Natural killer cell (primary cell): ENCODE measurements at regions not wholly inside any gene's neighbourhood (a gene's known extent, or its start where the extent isn't known, plus 50 kb on each side); places are given as distances from the start of the nearest gene placed in this dataset.

Experiments
- ATAC-seq, 3 donors: fragments of 150-1000 bp in 2 of 3; fragments of 200-7000 bp in 1 of 3; cut with Tn5 transposase; 1 replicate in 1 of 3; 2 replicates in 2 of 3; pipeline ENCODE4 v1.10.0; 2021; ENCODE audit warnings: mild to moderate bottlenecking in 2 of 3, moderate library complexity in 2 of 3
- DNase-seq, 2 donors: peaks; one replicate each; pipeline versions ENCODE4 v3.0.0 to v3.0.0-alpha.2; 2013 to 2021; ENCODE audit warnings: mixed read lengths in 1 of 2
- H3K27ac ChIP-seq: one replicate; pipeline ENCODE4 v1.5.1; 2013; ENCODE audit warnings: mild to moderate bottlenecking, low read length
- H3K27me3 ChIP-seq: one replicate; pipeline ENCODE4 v1.6.1; 2013; ENCODE audit warnings: low read length; ENCODE audit not compliant: control insufficient read depth, insufficient read depth
- H3K36me3 ChIP-seq: one replicate; pipeline ENCODE4 v1.6.1; 2013; ENCODE audit warnings: low read length; ENCODE audit not compliant: control insufficient read depth, insufficient read depth
- H3K4me1 ChIP-seq: one replicate; pipeline ENCODE4 v1.6.1; 2013; ENCODE audit warnings: low read length; ENCODE audit not compliant: control insufficient read depth, insufficient read depth
- H3K4me3 ChIP-seq: one replicate; pipeline ENCODE4 v1.5.1; 2013; ENCODE audit warnings: low read length
- H3K9me3 ChIP-seq: one replicate; pipeline ENCODE4 v1.6.1; 2013; ENCODE audit warnings: low read length; ENCODE audit not compliant: control insufficient read depth, insufficient read depth
- H3K27ac Mint-ChIP-seq, 2 donors: one replicate each; pipeline ENCODE4 v1.8.0; 2022; ENCODE audit warnings: mild to moderate bottlenecking in 2 of 2, mixed read lengths in 2 of 2, moderate library complexity in 1 of 2
- H3K27me3 Mint-ChIP-seq, 2 donors: one replicate each; pipeline ENCODE4 v1.8.0; 2022; ENCODE audit warnings: low read depth in 2 of 2, mixed read lengths in 2 of 2
- H3K36me3 Mint-ChIP-seq: one replicate; pipeline ENCODE4 v1.8.0; 2022; ENCODE audit warnings: mixed read lengths
- H3K4me1 Mint-ChIP-seq, 2 donors: one replicate each; pipeline ENCODE4 v1.8.0; 2022; ENCODE audit warnings: mixed read lengths in 2 of 2
- H3K4me3 Mint-ChIP-seq: one replicate; pipeline ENCODE4 v1.8.0; 2022; ENCODE audit warnings: mild to moderate bottlenecking, moderate library complexity, mixed read lengths
- H3K9me3 Mint-ChIP-seq, 2 donors: one replicate each; pipeline ENCODE4 v1.8.0; 2022; ENCODE audit warnings: mixed read lengths in 2 of 2
- WGBS: methylation state at CpG from one replicate; pipeline ENCODE4 v1.1.7; 2013; ENCODE audit warnings: missing lambda C conversion rate; ENCODE audit not compliant: insufficient coverage; 5-methylcytosine and 5-hydroxymethylcytosine counted together
- intact Hi-C: fragments of 100-400 bp; cut with micrococcal nuclease; formaldehyde crosslinking; loops from one replicate; pipeline ENCODE4 v1.14.2; 2022
- TF ChIP-seq, protein P1 (sequence below): fragments of 200-600 bp; IDR thresholded peaks from one replicate; pipeline ENCODE4 v1.8.0; 2022; ENCODE audit warnings: antibody characterized with exemption

DNA sequence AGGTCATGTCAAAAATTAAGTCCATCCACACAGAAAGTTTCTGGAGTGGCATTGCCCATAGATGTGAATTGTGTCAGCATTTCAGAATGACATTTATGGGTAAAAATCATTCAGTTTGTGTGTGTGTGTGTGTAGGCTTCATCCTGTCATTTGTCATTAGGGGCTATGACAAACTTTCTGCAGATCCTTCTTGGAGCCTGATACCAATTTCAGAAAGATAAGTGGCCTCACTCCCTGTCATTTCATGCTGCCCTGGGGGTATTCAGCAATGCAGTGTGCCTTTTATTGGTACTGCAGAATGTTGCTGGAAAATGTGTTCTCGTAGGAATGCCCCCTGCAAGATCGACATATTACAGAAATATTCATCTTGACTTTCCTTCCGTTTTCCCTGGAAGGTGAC is 659.7 kb downstream of the NLGN4X start:
- H3K4me3 ChIP-seq = no peak overlapping the region
- no peaks in the 10 kb centered on the region for H3K4me1 ChIP-seq
- no peak overlapping the region for H3K27ac ChIP-seq
- H3K36me3 Mint-ChIP-seq = no peaks in the 10 kb centered on the region
- no peak for ATAC-seq
- H3K9me3 Mint-ChIP-seq = peaks cover 2 to 4% of the 10 kb centered on the region in 2 donors
- no peak overlapping the region for H3K27ac Mint-ChIP-seq
- TF ChIP-seq, protein P1, sequence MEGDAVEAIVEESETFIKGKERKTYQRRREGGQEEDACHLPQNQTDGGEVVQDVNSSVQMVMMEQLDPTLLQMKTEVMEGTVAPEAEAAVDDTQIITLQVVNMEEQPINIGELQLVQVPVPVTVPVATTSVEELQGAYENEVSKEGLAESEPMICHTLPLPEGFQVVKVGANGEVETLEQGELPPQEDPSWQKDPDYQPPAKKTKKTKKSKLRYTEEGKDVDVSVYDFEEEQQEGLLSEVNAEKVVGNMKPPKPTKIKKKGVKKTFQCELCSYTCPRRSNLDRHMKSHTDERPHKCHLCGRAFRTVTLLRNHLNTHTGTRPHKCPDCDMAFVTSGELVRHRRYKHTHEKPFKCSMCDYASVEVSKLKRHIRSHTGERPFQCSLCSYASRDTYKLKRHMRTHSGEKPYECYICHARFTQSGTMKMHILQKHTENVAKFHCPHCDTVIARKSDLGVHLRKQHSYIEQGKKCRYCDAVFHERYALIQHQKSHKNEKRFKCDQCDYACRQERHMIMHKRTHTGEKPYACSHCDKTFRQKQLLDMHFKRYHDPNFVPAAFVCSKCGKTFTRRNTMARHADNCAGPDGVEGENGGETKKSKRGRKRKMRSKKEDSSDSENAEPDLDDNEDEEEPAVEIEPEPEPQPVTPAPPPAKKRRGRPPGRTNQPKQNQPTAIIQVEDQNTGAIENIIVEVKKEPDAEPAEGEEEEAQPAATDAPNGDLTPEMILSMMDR = no peak
- no peaks in the 10 kb centered on the region for H3K27me3 Mint-ChIP-seq
- H3K9me3 ChIP-seq = no peaks in the 10 kb centered on the region
- no peak for DNase-seq
- H3K27me3 ChIP-seq = no peaks in the 10 kb centered on the region
- intact Hi-C loops = no loop called here
- H3K4me1 Mint-ChIP-seq = no peaks in the 10 kb centered on the region
- no peak overlapping the region for H3K4me3 Mint-ChIP-seq
- H3K36me3 ChIP-seq = no peaks in the 10 kb centered on the region
- 93% methylated on average over 2 of the region's 3 CpGs for WGBS

DNA sequence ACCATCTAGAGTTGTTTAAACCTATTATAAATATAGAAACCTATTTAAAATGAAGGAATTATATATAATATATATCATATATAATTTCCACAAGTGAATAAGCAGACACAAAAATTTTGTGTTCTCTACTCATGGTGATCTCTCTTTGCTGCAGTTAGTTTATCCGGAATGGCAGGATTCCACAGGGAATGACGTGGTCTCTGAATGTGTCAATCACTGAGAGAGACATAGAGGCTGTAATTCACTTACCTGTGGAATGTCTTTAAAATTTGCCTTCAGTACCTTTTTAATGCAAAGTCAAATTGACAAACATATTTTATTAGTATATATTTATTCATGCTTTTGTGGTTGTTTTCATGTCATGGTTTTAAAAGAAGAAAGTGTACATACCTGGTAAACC is 669.3 kb downstream of the NLGN4X start:
- no peaks in the 10 kb centered on the region for H3K4me1 Mint-ChIP-seq
- H3K9me3 ChIP-seq = no peaks in the 10 kb centered on the region
- peaks cover 7 to 18% of the 10 kb centered on the region in 2 donors for H3K9me3 Mint-ChIP-seq
- no peaks in the 10 kb centered on the region for H3K27me3 ChIP-seq
- WGBS = 100% methylated on average over 1 of the region's 2 CpGs
- H3K36me3 Mint-ChIP-seq = peaks cover 9% of the 10 kb centered on the region
- DNase-seq = no peak
- H3K4me3 ChIP-seq = no peak overlapping the region
- no peaks in the 10 kb centered on the region for H3K27me3 Mint-ChIP-seq
- ATAC-seq = no peak
- H3K27ac Mint-ChIP-seq = no peak overlapping the region
- H3K36me3 ChIP-seq = no peaks in the 10 kb centered on the region
- no peak overlapping the region for H3K27ac ChIP-seq
- no peak overlapping the region for H3K4me3 Mint-ChIP-seq
- H3K4me1 ChIP-seq = no peaks in the 10 kb centered on the region
- TF ChIP-seq, protein P1 = no peak
- intact Hi-C loops = no loop called here

DNA sequence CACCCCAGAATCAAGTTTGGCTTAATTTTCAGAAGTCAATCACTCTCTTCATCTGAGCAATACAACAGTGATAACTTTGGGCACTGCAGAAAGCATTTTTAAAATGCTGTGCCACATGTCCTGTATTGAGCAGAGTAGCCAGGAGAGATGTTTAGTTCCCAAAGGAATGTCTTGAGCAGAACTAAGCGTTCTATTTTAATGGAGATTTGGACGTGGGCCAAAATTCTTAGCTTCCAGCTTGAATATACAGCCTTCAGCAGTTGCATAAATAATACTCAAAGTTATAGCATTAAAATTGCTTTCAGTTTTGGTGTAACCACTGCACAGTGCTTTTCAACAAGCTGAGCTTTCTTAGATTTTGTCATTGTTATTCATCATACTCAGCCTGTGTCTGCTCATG is 679.2 kb downstream of the NLGN4X start:
- peaks cover 15 to 22% of the 10 kb centered on the region in 2 donors for H3K9me3 Mint-ChIP-seq
- Histone ChIP-seq H3K9me3 (no peaks in the 10 kb centered on the region), H3K27ac (no peak overlapping the region), H3K27me3 (no peaks in the 10 kb centered on the region), H3K4me3 (no peak overlapping the region), H3K4me1 (no peaks in the 10 kb centered on the region), H3K36me3 (no peaks in the 10 kb centered on the region)
- no peaks in the 10 kb centered on the region for H3K36me3 Mint-ChIP-seq
- TF ChIP-seq, protein P1 = no peak
- no peaks in the 10 kb centered on the region for H3K27me3 Mint-ChIP-seq
- no peak overlapping the region for H3K4me3 Mint-ChIP-seq
- 68% methylated on average over 2 of the region's 2 CpGs for WGBS
- intact Hi-C loops = no loop called here
- no peak for ATAC-seq
- no peak overlapping the region for H3K27ac Mint-ChIP-seq
- DNase-seq = no peak
- H3K4me1 Mint-ChIP-seq = no peaks in the 10 kb centered on the region

DNA sequence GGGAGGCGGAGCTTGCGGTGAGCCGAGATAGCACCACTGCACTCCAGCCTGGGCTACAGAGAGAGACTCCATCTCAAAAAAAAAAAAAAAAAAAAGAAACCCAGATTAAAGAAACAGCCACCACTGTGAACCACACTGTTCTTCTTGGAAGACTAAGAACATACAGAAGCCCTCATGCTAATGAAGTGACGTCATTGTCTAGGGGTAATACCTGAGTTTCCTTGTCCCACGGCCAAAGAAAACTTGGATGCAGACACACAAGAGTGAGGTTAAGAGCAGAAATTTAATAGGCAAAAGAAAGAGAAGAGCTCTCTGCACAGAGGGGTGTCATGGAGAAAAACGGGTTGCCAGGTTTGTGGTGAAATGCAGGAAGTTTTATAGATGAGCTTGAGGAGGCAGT is 691.6 kb downstream of the NLGN4X start:
- ATAC-seq = no peak
- no peak for DNase-seq
- H3K4me3 Mint-ChIP-seq = no peak overlapping the region
- no peak overlapping the region for H3K27ac Mint-ChIP-seq
- intact Hi-C loops = no loop called here
- TF ChIP-seq, protein P1 = no peak
- Histone ChIP-seq H3K27me3 (no peaks in the 10 kb centered on the region), H3K27ac (no peak overlapping the region), H3K9me3 (no peaks in the 10 kb centered on the region), H3K4me3 (no peak overlapping the region), H3K36me3 (no peaks in the 10 kb centered on the region), H3K4me1 (no peaks in the 10 kb centered on the region)
- no peaks in the 10 kb centered on the region for H3K4me1 Mint-ChIP-seq
- no peaks in the 10 kb centered on the region for H3K36me3 Mint-ChIP-seq
- H3K9me3 Mint-ChIP-seq = peaks cover 7 to 11% of the 10 kb centered on the region in 2 donors
- H3K27me3 Mint-ChIP-seq = no peaks in the 10 kb centered on the region
- WGBS = 92% methylated on average over 5 of the region's 6 CpGs
